CD8-positive, alpha-beta memory T cell (primary cell): ENCODE measurements at regions not wholly inside any gene's neighbourhood (a gene's known extent, or its start where the extent isn't known, plus 50 kb on each side); places are given as distances from the start of the nearest gene placed in this dataset.
A peak's percentile ranks its signal among the peaks of the same experiment; 100 is the strongest.

ENCODE experiments used
- CTCF ChIA-PET: fragments of 350-600 bp; sonication (Branson Sonifier 250); formaldehyde crosslinking; loops from one replicate; lab custom pipeline; 2021; ENCODE audit warnings: antibody characterized with exemption; lab: Charles Lee
- POLR2A ChIA-PET: fragments of 350-600 bp; sonication (Branson Sonifier 250); formaldehyde crosslinking; loops from one replicate; lab custom pipeline; 2021; ENCODE audit warnings: antibody characterized with exemption; lab: Charles Lee
- DNase-seq, 5 donors: peaks; one replicate each; pipeline versions ENCODE4 v3.0.0 to v3.0.0-alpha.2; 2020 to 2022; ENCODE audit warnings: mixed read lengths in 1 of 5
- H3K27ac ChIP-seq: one replicate; pipeline ENCODE4 v1.7.0; 2013; ENCODE audit warnings: low read depth, mild to moderate bottlenecking, low read length, moderate library complexity
- H3K27me3 ChIP-seq: 2 replicates; pipeline ENCODE4 v1.7.0; 2013; ENCODE audit warnings: low read length, mild to moderate bottlenecking; ENCODE audit not compliant: insufficient read depth, poor library complexity, severe bottlenecking
- H3K36me3 ChIP-seq: 2 replicates; pipeline ENCODE4 v1.7.0; 2013; ENCODE audit warnings: mild to moderate bottlenecking, low read length, moderate library complexity; ENCODE audit not compliant: insufficient read depth
- H3K4me1 ChIP-seq: 2 replicates; pipeline ENCODE4 v1.7.0; 2013; ENCODE audit warnings: mild to moderate bottlenecking, low read length, moderate library complexity; ENCODE audit not compliant: insufficient read depth
- H3K4me3 ChIP-seq: 2 replicates; pipeline ENCODE4 v1.7.0; 2013; ENCODE audit warnings: mild to moderate bottlenecking, low read length
- H3K9me3 ChIP-seq: 2 replicates; pipeline ENCODE4 v1.7.0; 2013; ENCODE audit warnings: mild to moderate bottlenecking, low read length
- H3K27ac Mint-ChIP-seq, 8 donors: one replicate each; pipeline ENCODE4 v1.8.0; 2020 to 2021; ENCODE audit warnings: mixed read lengths in 8 of 8, mild to moderate bottlenecking in 6 of 8, inconsistent platforms in 3 of 8, moderate library complexity in 3 of 8
- H3K27me3 Mint-ChIP-seq, 2 donors: one replicate each; pipeline ENCODE4 v1.8.0; 2020 to 2021; ENCODE audit warnings: mixed read lengths in 2 of 2, mild to moderate bottlenecking in 1 of 2, moderate library complexity in 1 of 2
- H3K36me3 Mint-ChIP-seq, 3 donors: one replicate each; pipeline ENCODE4 v1.8.0; 2020 to 2021; ENCODE audit warnings: mixed read lengths in 3 of 3, inconsistent platforms in 1 of 3, mild to moderate bottlenecking in 1 of 3
- H3K4me1 Mint-ChIP-seq, 3 donors: one replicate each; pipeline ENCODE4 v1.8.0; 2020 to 2021; ENCODE audit warnings: mixed read lengths in 3 of 3, inconsistent platforms in 1 of 3, mild to moderate bottlenecking in 1 of 3
- H3K4me3 Mint-ChIP-seq, 7 donors: one replicate each; pipeline ENCODE4 v1.8.0; 2020 to 2021; ENCODE audit warnings: mixed read lengths in 7 of 7, mild to moderate bottlenecking in 6 of 7, moderate library complexity in 4 of 7, inconsistent platforms in 2 of 7
- H3K9me3 Mint-ChIP-seq, 5 donors: one replicate each; pipeline ENCODE4 v1.8.0; 2020 to 2022; ENCODE audit warnings: mixed read lengths in 5 of 5, mild to moderate bottlenecking in 3 of 5, moderate library complexity in 2 of 5, inconsistent platforms in 1 of 5

DNA sequence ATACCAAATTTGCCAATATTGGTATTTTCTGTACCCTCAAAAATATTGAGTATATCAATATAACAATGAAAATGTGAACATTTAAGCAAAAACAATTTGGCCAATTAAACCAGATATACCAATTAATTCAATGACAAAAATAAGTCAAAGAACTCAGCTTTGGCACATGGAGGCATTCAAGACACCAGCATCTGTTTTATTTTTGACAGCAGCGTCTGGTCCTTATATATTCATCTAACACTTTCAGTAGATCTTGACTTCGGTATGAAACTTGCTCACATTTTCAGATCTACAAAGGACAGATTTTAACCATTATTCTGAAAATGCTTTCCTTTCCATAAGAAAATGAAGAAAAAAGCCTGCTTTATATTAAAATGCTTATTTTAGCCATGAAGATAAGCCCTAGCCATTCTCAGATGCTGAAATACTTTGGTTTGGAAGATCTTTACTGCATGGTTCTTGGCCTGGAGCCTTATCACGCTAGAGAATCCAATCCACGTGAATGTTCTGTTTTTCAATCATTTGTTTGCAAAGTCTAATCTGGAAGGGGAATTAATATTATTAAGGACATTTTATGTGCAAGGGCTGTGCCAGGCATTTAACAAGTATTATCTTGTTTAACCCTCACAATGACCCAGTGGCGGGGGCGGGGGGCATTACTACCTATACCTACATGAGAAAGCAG, 132.2 kb downstream of the DLEU7 start:
- Mint-ChIP-seq H3K27ac (peak overlapping the region in 1 of 8 donors; percentile 15), H3K4me3 (no peak overlapping the region), H3K9me3 (peaks cover 0 to 2% (median 0%) of the 10 kb centered on the region in 5 donors), H3K27me3 (peaks cover 0 to 2% of the 10 kb centered on the region in 2 donors), H3K36me3 (no peaks in the 10 kb centered on the region), H3K4me1 (peaks cover 23 to 37% (median 30%) of the 10 kb centered on the region in 3 donors)
- H3K27me3 ChIP-seq, result no peaks in the 10 kb centered on the region
- H3K36me3 ChIP-seq, result no peaks in the 10 kb centered on the region
- ChIA-PET POLR2A (no interaction called here), CTCF (no interaction called here)
- no peak overlapping the region for H3K4me3 ChIP-seq
- H3K27ac ChIP-seq, result no peak overlapping the region
- no peak for DNase-seq
- H3K9me3 ChIP-seq, result no peaks in the 10 kb centered on the region
- peaks cover 14% of the 10 kb centered on the region for H3K4me1 ChIP-seq

DNA sequence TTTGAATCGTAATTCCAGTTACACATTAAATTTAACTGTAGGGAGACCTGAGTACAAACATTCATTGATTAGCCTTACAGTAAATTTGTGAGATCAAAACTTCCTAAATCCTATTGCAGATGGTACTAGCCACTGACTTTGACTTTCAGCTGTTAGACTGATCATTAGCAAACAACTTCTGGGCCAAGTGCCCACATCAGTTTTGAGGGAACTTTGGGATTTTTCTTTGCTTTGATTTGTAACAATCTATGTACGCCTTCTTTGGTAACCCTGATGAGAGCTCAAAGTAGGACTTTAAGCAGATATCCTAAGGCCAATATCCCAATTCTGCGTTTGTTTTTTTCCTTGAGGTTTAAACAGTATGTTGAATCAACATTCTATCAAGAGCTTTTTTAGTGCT, 131.5 kb downstream of the DLEU7 start:
- no peak for DNase-seq
- H3K36me3 Mint-ChIP-seq, result no peaks in the 10 kb centered on the region
- H3K36me3 ChIP-seq, result no peaks in the 10 kb centered on the region
- peaks cover 0 to 2% of the 10 kb centered on the region in 2 donors for H3K27me3 Mint-ChIP-seq
- H3K4me3 Mint-ChIP-seq, result no peak overlapping the region
- H3K4me3 ChIP-seq, result no peak overlapping the region
- no peaks in the 10 kb centered on the region for H3K27me3 ChIP-seq
- no peaks in the 10 kb centered on the region for H3K9me3 ChIP-seq
- CTCF ChIA-PET, result no interaction called here
- no peak overlapping the region for H3K27ac Mint-ChIP-seq
- peaks cover 14% of the 10 kb centered on the region for H3K4me1 ChIP-seq
- peaks cover 0 to 2% (median 0%) of the 10 kb centered on the region in 5 donors for H3K9me3 Mint-ChIP-seq
- no peak overlapping the region for H3K27ac ChIP-seq
- POLR2A ChIA-PET, result no interaction called here
- peaks cover 23 to 39% (median 30%) of the 10 kb centered on the region in 3 donors for H3K4me1 Mint-ChIP-seq

DNA sequence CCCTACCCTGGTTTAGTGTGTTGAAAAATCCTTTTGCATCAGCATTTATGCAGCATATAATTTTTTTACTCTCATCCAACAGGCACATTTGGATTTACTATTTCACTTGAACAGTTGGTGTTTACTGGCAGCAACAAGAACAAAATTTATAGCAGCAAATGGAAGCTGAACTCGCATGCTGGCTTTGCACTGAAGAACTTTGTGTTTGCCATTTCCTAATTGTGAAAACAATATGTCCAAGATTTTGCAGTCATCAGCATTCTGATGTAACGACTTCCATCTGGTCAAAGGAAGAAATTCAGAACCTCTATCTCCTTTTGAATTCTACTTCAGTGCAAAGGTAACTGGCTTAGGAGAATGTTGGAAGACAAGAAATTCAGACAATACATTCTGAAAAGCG, 131.0 kb downstream of the DLEU7 start:
- no peak overlapping the region for H3K27ac ChIP-seq

DNA sequence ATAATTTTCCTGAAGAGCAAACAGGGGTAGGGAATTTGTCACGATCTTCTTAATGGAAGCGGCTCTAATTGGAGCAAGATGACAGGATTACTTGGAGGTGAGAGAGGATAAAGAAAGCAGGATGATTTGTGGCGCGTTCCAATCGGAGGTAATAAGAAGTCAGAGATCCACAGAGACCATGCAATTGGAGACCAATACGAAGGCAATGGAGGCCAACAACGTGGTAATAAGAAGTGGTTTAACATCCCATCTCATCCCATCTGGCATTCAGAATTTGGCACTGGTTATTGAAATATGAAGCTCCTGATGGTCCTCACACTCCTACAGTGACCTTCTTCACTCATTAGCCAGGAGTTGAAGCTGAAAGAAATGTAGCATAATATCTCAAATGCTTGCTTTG, 130.6 kb downstream of the DLEU7 start:
- H3K4me1 ChIP-seq, result peaks cover 14% of the 10 kb centered on the region
- Mint-ChIP-seq H3K4me1 (peaks cover 23 to 39% (median 30%) of the 10 kb centered on the region in 3 donors), H3K27me3 (peaks cover 2 to 3% of the 10 kb centered on the region in 2 donors), H3K27ac (peak overlapping the region in 1 of 8 donors; percentile 55), H3K9me3 (peaks cover 0 to 2% (median 0%) of the 10 kb centered on the region in 5 donors), H3K4me3 (peak overlapping the region in 1 of 7 donors; percentile 67), H3K36me3 (peaks cover 0 to 1% (median 0%) of the 10 kb centered on the region in 3 donors)
- H3K27me3 ChIP-seq, result no peaks in the 10 kb centered on the region
- ChIA-PET POLR2A (no interaction called here), CTCF (interaction anchor here (1.5 kb wide), 1 partner anchor 36 kb away, joined by 3 read pairs; no protein-coding TSS in a partner anchor)
- no peaks in the 10 kb centered on the region for H3K36me3 ChIP-seq
- H3K4me3 ChIP-seq, result no peak overlapping the region
- no peak for DNase-seq
- H3K9me3 ChIP-seq, result no peaks in the 10 kb centered on the region
- no peak overlapping the region for H3K27ac ChIP-seq

More for the DNA sequence above, 131.0 kb downstream of the DLEU7 start:
- DNase-seq, result no peak
- H3K27me3 ChIP-seq, result no peaks in the 10 kb centered on the region
- H3K36me3 Mint-ChIP-seq, result no peaks in the 10 kb centered on the region
- H3K4me3 Mint-ChIP-seq, result peak overlapping the region in 1 of 7 donors; percentile 67
- peaks cover 14% of the 10 kb centered on the region for H3K4me1 ChIP-seq
- H3K27ac Mint-ChIP-seq, result no peak overlapping the region
- no peaks in the 10 kb centered on the region for H3K36me3 ChIP-seq
- H3K4me3 ChIP-seq, result no peak overlapping the region
- POLR2A ChIA-PET, result no interaction called here
- H3K4me1 Mint-ChIP-seq, result peaks cover 23 to 39% (median 30%) of the 10 kb centered on the region in 3 donors
- CTCF ChIA-PET, result no interaction called here
- no peaks in the 10 kb centered on the region for H3K9me3 ChIP-seq
- peaks cover 0 to 2% of the 10 kb centered on the region in 2 donors for H3K27me3 Mint-ChIP-seq
- peaks cover 0 to 2% (median 0%) of the 10 kb centered on the region in 5 donors for H3K9me3 Mint-ChIP-seq

- H3K9me3 Mint-ChIP-seq, result peaks cover 0 to 2% (median 0%) of the 10 kb centered on the region in 5 donors
- H3K27me3 Mint-ChIP-seq, result peaks cover 2 to 3% of the 10 kb centered on the region in 2 donors
- peaks cover 23 to 39% (median 30%) of the 10 kb centered on the region in 3 donors for H3K4me1 Mint-ChIP-seq
- no peak overlapping the region for H3K27ac ChIP-seq
- H3K27ac Mint-ChIP-seq, result peak overlapping the region in 7 of 8 donors; percentile 7 to 79 (median 32)
- no peaks in the 10 kb centered on the region for H3K36me3 ChIP-seq
- peaks cover 0 to 1% (median 0%) of the 10 kb centered on the region in 3 donors for H3K36me3 Mint-ChIP-seq
- ChIA-PET POLR2A (no interaction called here), CTCF (interaction anchor here (1.5 kb wide), 1 partner anchor 37 kb away, joined by 3 read pairs; no protein-coding TSS in a partner anchor)
- peak in 3 of 5 donors; percentile 4 to 46 (median 45) for DNase-seq
- H3K27me3 ChIP-seq, result no peaks in the 10 kb centered on the region
- H3K4me3 ChIP-seq, result no peak overlapping the region
- no peaks in the 10 kb centered on the region for H3K9me3 ChIP-seq
- peak overlapping the region; percentile 24 to 86 (median 76) for H3K4me3 Mint-ChIP-seq
- H3K4me1 ChIP-seq, result peaks cover 14% of the 10 kb centered on the region
Observed at GRCh38 chr13:50713523-50714248, 129.8 kb downstream of the DLEU7 start.

- H3K4me1 ChIP-seq, result peaks cover 14% of the 10 kb centered on the region
- POLR2A ChIA-PET, result no interaction called here
- H3K9me3 Mint-ChIP-seq, result peaks cover 0 to 2% (median 0%) of the 10 kb centered on the region in 5 donors
- peak overlapping the region in 1 of 8 donors; percentile 63 for H3K27ac Mint-ChIP-seq
- H3K4me1 Mint-ChIP-seq, result peaks cover 23 to 39% (median 30%) of the 10 kb centered on the region in 3 donors
- no peaks in the 10 kb centered on the region for H3K9me3 ChIP-seq
- no peak for DNase-seq
- no peak overlapping the region for H3K4me3 ChIP-seq
- H3K36me3 Mint-ChIP-seq, result peaks cover 0 to 1% (median 0%) of the 10 kb centered on the region in 3 donors
- H3K27me3 ChIP-seq, result no peaks in the 10 kb centered on the region
- H3K4me3 Mint-ChIP-seq, result no peak overlapping the region
- H3K27me3 Mint-ChIP-seq, result peaks cover 2 to 3% of the 10 kb centered on the region in 2 donors
- CTCF ChIA-PET, result no interaction called here
- H3K36me3 ChIP-seq, result no peaks in the 10 kb centered on the region
- H3K27ac ChIP-seq, result no peak overlapping the region
Observed at GRCh38 chr13:50714891-50715290, 128.6 kb downstream of the DLEU7 start.

DNA sequence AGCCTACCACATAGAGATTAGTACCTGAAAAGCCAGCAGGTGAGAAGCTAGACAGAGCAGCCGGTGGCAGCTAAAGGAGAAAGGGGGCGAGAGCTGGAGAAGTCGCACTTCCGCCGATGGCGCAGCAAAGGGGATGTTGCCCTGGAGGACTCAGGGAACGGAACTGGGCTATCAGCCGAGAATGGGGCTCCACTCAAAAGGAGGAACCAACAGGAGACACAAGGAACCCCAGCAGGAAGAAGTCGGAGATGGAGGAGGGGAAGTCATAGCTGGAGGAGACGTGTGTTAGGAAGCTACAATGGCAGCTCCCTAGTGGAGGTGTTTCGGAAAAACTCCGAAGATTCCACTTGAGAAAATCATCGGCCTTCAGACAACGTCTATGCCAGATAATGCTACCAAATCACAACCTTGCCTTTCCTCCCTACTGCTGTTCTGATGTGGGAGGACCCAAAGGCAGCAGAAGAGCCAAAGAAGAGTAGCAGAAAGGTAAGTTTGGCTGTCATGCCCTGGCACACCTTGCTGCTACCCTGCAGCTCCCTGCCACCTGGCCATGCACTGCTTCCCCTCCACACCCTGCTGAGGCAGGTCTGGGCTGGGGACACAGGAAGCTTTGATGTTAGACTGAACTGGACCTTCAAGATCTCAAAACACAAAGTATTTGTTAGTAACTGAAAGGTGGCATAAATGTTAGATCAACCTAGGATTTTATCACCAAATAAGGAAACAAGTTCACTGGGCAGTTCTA, 127.9 kb downstream of the DLEU7 start:
- H3K36me3 ChIP-seq, result no peaks in the 10 kb centered on the region
- no peak overlapping the region for H3K27ac Mint-ChIP-seq
- no peaks in the 10 kb centered on the region for H3K9me3 ChIP-seq
- no peak overlapping the region for H3K27ac ChIP-seq
- peaks cover 23 to 39% (median 30%) of the 10 kb centered on the region in 3 donors for H3K4me1 Mint-ChIP-seq
- DNase-seq, result no peak
- peaks cover 0 to 1% (median 0%) of the 10 kb centered on the region in 3 donors for H3K36me3 Mint-ChIP-seq
- H3K27me3 ChIP-seq, result no peaks in the 10 kb centered on the region
- CTCF ChIA-PET, result no interaction called here
- no peak overlapping the region for H3K4me3 ChIP-seq
- H3K9me3 Mint-ChIP-seq, result peaks cover 0 to 2% (median 0%) of the 10 kb centered on the region in 5 donors
- peaks cover 3 to 5% of the 10 kb centered on the region in 2 donors for H3K27me3 Mint-ChIP-seq
- peaks cover 14% of the 10 kb centered on the region for H3K4me1 ChIP-seq
- H3K4me3 Mint-ChIP-seq, result no peak overlapping the region
- POLR2A ChIA-PET, result no interaction called here
